ENCODE measurements at regions not wholly inside any gene's neighbourhood (a gene's known extent, or its start where the extent isn't known, plus 50 kb on each side); places are given as distances from the start of the nearest gene placed in this dataset.
"Not testable (repeated sequence)": the region's sequence is repeated elsewhere in the genome, so short reads cannot be mapped to it uniquely, and the experiment has no call there.

- H3K27me3 Mint-ChIP-seq = peaks cover 4% of the 10 kb centered on the region
- no peak overlapping the region for H3K27ac Mint-ChIP-seq
- H3K9me3 Mint-ChIP-seq = peaks cover 10% of the 10 kb centered on the region
- peaks cover 1% of the 10 kb centered on the region for H3K36me3 Mint-ChIP-seq
- no peaks in the 10 kb centered on the region for H3K4me1 Mint-ChIP-seq
- H3K4me3 Mint-ChIP-seq = no peak overlapping the region
- no peak for DNase-seq
Measured at GRCh38 chr6:139954463-139955071, 580.1 kb upstream of the CITED2 start.

GRCh38 chr6:139953780-139954179, 579.3 kb upstream of the CITED2 start:
- not testable (repeated sequence) for H3K27ac Mint-ChIP-seq, H3K4me3 Mint-ChIP-seq, DNase-seq, H3K4me1 Mint-ChIP-seq, H3K27me3 Mint-ChIP-seq, H3K36me3 Mint-ChIP-seq
- H3K9me3 Mint-ChIP-seq = peaks cover 10% of the 10 kb centered on the region

GRCh38 chr6:139951172-139951571, 576.7 kb upstream of the CITED2 start:
- peaks cover 10% of the 10 kb centered on the region for H3K9me3 Mint-ChIP-seq
- H3K27me3 Mint-ChIP-seq = peaks cover 4% of the 10 kb centered on the region
- H3K4me3 Mint-ChIP-seq = no peak overlapping the region
- H3K27ac Mint-ChIP-seq = no peak overlapping the region
- H3K4me1 Mint-ChIP-seq = no peaks in the 10 kb centered on the region
- peaks cover 1% of the 10 kb centered on the region for H3K36me3 Mint-ChIP-seq
- no peak for DNase-seq

GRCh38 chr6:139944976-139945375, 570.5 kb upstream of the CITED2 start:
- Mint-ChIP-seq H3K4me1 (peaks cover 5% of the 10 kb centered on the region), H3K27ac (no peak overlapping the region), H3K27me3 (peaks cover 12% of the 10 kb centered on the region), H3K36me3 (no peaks in the 10 kb centered on the region), H3K9me3 (no peaks in the 10 kb centered on the region), H3K4me3 (no peak overlapping the region)
- no peak for DNase-seq

- Mint-ChIP-seq H3K9me3 (no peaks in the 10 kb centered on the region), H3K36me3 (no peaks in the 10 kb centered on the region), H3K27me3 (peaks cover 12% of the 10 kb centered on the region), H3K4me1 (peaks cover 5% of the 10 kb centered on the region), H3K27ac (no peak overlapping the region), H3K4me3 (no peak overlapping the region)
- no peak for DNase-seq
Measured at GRCh38 chr6:139944131-139944530, 569.7 kb upstream of the CITED2 start.

- Mint-ChIP-seq H3K27ac (no peak overlapping the region), H3K36me3 (no peaks in the 10 kb centered on the region), H3K4me3 (no peak overlapping the region), H3K9me3 (no peaks in the 10 kb centered on the region), H3K4me1 (peaks cover 5% of the 10 kb centered on the region), H3K27me3 (peaks cover 12% of the 10 kb centered on the region)
- no peak for DNase-seq
Measured at GRCh38 chr6:139943391-139943790, 568.9 kb upstream of the CITED2 start.

GRCh38 chr6:139942331-139942730, 567.9 kb upstream of the CITED2 start:
- Mint-ChIP-seq H3K36me3 (no peaks in the 10 kb centered on the region), H3K27ac (no peak overlapping the region), H3K4me3 (no peak overlapping the region), H3K4me1 (peaks cover 5% of the 10 kb centered on the region), H3K27me3 (peaks cover 12% of the 10 kb centered on the region), H3K9me3 (no peaks in the 10 kb centered on the region)
- no peak for DNase-seq

GRCh38 chr6:139941826-139942225, 567.4 kb upstream of the CITED2 start:
- Mint-ChIP-seq H3K4me1 (peaks cover 5% of the 10 kb centered on the region), H3K9me3 (no peaks in the 10 kb centered on the region), H3K36me3 (no peaks in the 10 kb centered on the region), H3K27ac (no peak overlapping the region), H3K4me3 (no peak overlapping the region), H3K27me3 (peaks cover 12% of the 10 kb centered on the region)
- DNase-seq = no peak

GRCh38 chr6:139940741-139941729, 566.6 kb upstream of the CITED2 start:
- no peak for DNase-seq
- H3K4me3 Mint-ChIP-seq = no peak overlapping the region
- H3K36me3 Mint-ChIP-seq = no peaks in the 10 kb centered on the region
- no peak overlapping the region for H3K27ac Mint-ChIP-seq
- H3K4me1 Mint-ChIP-seq = peaks cover 5% of the 10 kb centered on the region
- H3K27me3 Mint-ChIP-seq = peaks cover 12% of the 10 kb centered on the region
- no peaks in the 10 kb centered on the region for H3K9me3 Mint-ChIP-seq

GRCh38 chr6:139939189-139939979, 564.9 kb upstream of the CITED2 start:
- Mint-ChIP-seq H3K27ac (no peak overlapping the region), H3K36me3 (no peaks in the 10 kb centered on the region), H3K27me3 (peaks cover 6% of the 10 kb centered on the region), H3K4me3 (no peak overlapping the region), H3K4me1 (peaks cover 5% of the 10 kb centered on the region), H3K9me3 (no peaks in the 10 kb centered on the region)
- no peak for DNase-seq

GRCh38 chr6:139932671-139933070, 558.2 kb upstream of the CITED2 start:
- no peak for DNase-seq
- H3K27ac Mint-ChIP-seq = no peak overlapping the region

GRCh38 chr6:139931747-139932146, 557.3 kb upstream of the CITED2 start:
- Mint-ChIP-seq H3K36me3 (no peaks in the 10 kb centered on the region), H3K4me1 (no peaks in the 10 kb centered on the region), H3K9me3 (no peaks in the 10 kb centered on the region), H3K27me3 (peaks cover 7% of the 10 kb centered on the region), H3K27ac (no peak overlapping the region), H3K4me3 (no peak overlapping the region)
- DNase-seq = no peak

More at GRCh38 chr6:139932671-139933070, 558.2 kb upstream of the CITED2 start:
- Mint-ChIP-seq H3K36me3 (no peaks in the 10 kb centered on the region), H3K27me3 (peaks cover 7% of the 10 kb centered on the region), H3K9me3 (no peaks in the 10 kb centered on the region), H3K4me3 (no peak overlapping the region), H3K4me1 (no peaks in the 10 kb centered on the region)

GRCh38 chr6:139927742-139928305, 553.4 kb upstream of the CITED2 start:
- Mint-ChIP-seq H3K4me1 (no peaks in the 10 kb centered on the region), H3K27ac (no peak overlapping the region), H3K27me3 (peaks cover 12% of the 10 kb centered on the region), H3K36me3 (no peaks in the 10 kb centered on the region), H3K4me3 (no peak overlapping the region), H3K9me3 (no peaks in the 10 kb centered on the region)
- no peak for DNase-seq

GRCh38 chr6:139927236-139927635, 552.8 kb upstream of the CITED2 start:
- Mint-ChIP-seq H3K9me3 (no peaks in the 10 kb centered on the region), H3K27ac (no peak overlapping the region), H3K36me3 (no peaks in the 10 kb centered on the region), H3K4me3 (no peak overlapping the region), H3K4me1 (no peaks in the 10 kb centered on the region), H3K27me3 (peaks cover 12% of the 10 kb centered on the region)
- DNase-seq = no peak

GRCh38 chr6:139926711-139927110, 552.3 kb upstream of the CITED2 start:
- H3K27ac Mint-ChIP-seq = no peak overlapping the region
- H3K4me1 Mint-ChIP-seq = no peaks in the 10 kb centered on the region
- no peaks in the 10 kb centered on the region for H3K36me3 Mint-ChIP-seq
- H3K9me3 Mint-ChIP-seq = no peaks in the 10 kb centered on the region
- no peak for DNase-seq
- H3K27me3 Mint-ChIP-seq = peaks cover 12% of the 10 kb centered on the region
- no peak overlapping the region for H3K4me3 Mint-ChIP-seq
